Endometrial microvascular endothelial cells (primary cell): ENCODE measurements at regions not wholly inside any gene's neighbourhood (a gene's known extent, or its start where the extent isn't known, plus 50 kb on each side); places are given as distances from the start of the nearest gene placed in this dataset.
"Not testable (repeated sequence)": the region's sequence is repeated elsewhere in the genome, so short reads cannot be mapped to it uniquely, and the experiment has no call there.

Experiments
- in situ Hi-C: cut with HindIII; loops from 2 replicates; pipeline ENCODE4 v1.10.0; 2017; ENCODE audit warnings: low sequenced_read_pairs, low pct_unique_long_range_greater_than_20kb; ENCODE audit errors: inconsistent ontology term

DNA sequence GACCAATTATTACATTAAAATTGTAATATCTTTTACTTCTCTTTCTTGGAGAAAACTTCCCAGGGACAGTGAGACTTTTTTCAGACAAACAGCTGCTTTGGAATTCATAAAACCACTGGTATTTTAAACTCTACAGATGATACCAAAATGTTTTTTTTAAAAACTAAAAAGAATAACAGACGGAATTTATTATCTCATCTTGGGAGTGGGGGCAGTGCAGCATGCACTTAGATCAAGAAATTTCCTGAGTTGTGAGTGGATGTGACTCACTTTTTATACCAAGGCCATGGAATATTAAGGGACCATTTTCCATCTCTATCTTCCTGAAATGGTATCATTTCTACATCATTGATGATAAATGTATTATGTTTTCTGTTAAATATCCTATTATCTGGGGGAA, 422.8 kb upstream of the HNRNPA3 start:
- in situ Hi-C loops, result no loop called here

DNA sequence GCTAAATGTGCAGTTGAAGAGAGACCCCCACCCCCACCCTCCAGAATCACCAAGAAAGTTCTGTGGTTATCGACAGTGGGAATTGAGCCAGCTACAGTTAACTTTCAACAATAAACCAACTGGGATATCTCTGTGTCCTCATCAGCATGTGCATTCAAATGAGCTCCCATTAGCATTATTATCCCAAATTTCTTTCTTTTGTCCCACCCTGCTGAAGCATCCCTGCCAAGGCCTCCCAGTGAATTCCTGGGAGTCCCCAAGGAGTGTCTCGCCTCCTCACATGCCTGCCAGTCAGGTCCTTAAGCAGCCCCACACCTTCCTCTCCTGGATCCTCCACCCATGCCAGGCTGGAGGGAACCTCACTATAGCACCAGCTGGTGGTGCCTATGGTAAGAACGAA, 422.1 kb upstream of the HNRNPA3 start:
- in situ Hi-C loops, result no loop called here

DNA sequence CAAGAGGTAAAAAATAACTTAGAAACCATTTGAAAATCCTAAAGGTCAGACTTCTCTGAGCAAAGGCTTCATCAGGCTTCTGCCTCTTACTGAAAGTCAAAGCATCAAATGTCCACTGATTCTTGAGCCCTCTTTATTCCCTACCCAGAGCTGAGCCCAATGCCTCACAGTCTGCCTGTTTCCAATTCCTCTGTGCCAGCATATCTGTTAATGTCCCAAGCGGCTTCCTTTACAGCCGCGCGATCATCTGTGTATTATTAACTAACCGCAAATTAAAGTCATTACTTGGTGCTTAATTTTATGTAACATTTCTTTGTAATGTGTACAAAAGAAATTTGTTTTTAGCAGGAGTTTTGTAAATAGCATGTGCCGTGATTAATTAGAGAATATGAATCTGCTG, 418.8 kb upstream of the HNRNPA3 start:
- in situ Hi-C loops, result no loop called here

DNA sequence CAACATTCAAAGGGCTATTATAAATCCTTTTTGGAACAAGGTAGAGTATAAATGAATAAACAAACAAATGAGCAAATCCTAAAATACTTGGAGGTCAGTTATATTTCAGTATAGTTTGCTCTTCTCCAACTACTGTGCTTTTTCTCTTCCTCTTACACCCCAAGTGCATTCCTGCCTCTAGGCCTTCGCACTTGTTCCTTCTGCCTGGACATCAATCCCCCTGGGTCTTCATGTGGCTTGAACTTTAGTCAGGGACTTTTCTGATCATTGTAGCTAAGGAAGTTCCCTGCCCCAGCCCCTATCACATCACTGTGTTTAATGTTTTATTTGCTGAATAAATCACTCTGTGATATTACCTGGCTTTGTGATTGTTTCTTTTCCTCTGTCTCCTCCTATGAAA, 418.2 kb upstream of the HNRNPA3 start:
- in situ Hi-C loops, result no loop called here

GRCh38 chr2:176795823-176796222, 416.8 kb upstream of the HNRNPA3 start:
- in situ Hi-C loops, result no loop called here

GRCh38 chr2:176796677-176797076, 415.9 kb upstream of the HNRNPA3 start:
- in situ Hi-C loops, result not testable (repeated sequence)

DNA sequence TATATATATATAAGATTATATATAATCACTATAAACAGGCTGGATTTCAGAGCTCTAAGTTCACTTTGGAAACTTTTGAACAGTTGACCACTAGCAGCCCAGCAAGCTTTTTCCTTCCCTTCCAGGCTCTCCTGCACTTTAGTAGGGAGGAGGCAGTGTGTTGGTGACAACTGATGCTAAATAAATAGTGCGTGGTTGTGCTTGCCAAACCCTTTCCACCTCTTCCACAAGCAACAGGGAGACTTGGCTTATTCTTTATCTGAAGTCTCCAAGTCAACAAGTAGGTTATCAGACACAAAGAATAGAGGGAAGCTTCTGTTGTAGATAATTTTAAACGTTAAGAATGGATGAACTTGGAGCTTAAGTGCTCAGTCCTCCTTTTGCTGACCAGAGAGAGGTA, 408.2 kb upstream of the HNRNPA3 start:
- in situ Hi-C loops, result no loop called here

DNA sequence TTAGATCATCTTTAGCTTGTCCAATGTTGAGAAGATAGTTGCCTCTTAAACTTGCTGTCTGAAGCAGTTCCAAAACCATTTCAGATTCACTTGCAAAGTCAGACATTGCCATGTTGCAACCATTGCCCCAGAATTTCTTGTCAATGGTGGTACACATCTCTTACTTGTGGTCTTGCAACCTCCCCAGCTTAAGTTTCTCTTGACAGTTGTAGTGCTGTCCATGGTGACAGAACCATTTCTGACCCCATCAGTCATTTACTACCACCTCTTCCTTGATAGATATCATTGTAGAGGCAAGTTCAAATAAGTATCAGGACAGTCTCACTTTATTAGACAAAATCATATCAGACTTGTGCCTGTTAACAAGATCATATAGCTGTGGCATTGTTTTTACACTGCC, 407.2 kb upstream of the HNRNPA3 start:
- in situ Hi-C loops, result no loop called here

DNA sequence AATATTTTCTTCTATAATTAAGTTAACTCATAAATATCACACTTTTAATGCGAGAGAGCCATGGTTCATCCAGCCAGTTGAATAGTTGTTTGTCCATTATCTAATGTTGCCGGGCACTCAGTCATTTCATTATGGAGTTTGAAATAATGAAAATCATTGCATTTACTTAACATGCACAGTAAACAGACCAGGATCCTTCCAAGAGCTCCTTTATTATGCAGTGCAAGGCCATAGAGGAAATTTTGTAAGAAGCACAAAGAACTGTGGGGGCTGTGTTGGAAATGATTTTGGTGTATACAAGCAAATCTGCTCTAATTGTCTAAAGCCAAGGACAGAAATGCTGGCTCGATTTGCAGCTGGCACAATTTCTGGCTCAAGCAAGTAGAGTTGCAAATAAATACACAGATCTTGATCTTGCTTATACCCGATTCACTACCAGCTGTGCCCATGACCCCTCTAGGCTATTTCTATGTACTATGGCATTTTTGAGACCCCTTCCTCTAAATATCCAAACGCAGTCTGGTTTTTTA, 400.3 kb upstream of the HNRNPA3 start:
- in situ Hi-C loops, result no loop called here

- in situ Hi-C loops, result no loop called here
Measured at GRCh38 chr2:176813156-176813555, 399.4 kb upstream of the HNRNPA3 start.

DNA sequence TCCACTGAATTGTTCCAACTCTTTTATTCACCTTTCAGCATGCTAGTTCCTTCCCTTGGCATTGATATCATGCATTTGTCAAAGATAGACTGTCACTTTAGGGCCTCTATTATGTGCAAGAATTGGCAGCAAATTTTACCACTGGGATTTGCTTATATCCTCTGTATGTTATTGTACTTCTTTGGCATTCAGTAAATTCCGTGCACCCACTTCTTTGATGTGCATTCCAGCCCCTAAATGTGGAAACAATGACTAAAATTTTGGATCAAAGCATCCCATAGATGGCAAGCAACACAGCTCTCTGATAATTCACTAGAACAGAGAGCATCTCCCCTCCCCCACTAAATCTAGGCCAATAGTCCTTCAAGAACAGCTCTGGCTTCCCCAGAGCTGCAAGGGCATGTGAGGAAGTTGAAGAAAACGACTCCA, 399.0 kb upstream of the HNRNPA3 start:
- in situ Hi-C loops, result no loop called here

- in situ Hi-C loops, result no loop called here
Measured at GRCh38 chr2:176814274-176814673, 398.3 kb upstream of the HNRNPA3 start.

- in situ Hi-C loops, result no loop called here
Measured at GRCh38 chr2:176814740-176815367, 397.7 kb upstream of the HNRNPA3 start.

- in situ Hi-C loops, result no loop called here
Measured at GRCh38 chr2:176817061-176817565, 395.5 kb upstream of the HNRNPA3 start.

DNA sequence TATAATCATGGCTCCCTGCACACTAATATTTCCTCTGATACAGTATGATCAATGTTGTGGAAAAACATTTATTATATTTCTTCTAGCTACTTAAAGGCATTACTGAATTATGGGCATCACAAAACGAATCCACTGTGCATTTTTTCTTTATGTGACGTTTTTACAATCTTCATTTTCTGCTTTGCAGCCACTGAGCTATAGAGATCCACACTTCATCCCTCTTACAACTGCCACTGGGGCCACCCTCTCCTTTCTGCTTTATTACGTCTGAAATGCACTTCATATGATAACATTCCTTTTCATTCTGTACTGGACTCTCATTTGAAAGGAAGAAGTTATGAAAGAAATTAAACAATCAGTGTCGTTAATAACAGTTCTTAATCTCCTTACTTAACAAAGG, 394.5 kb upstream of the HNRNPA3 start:
- in situ Hi-C loops, result no loop called here

DNA sequence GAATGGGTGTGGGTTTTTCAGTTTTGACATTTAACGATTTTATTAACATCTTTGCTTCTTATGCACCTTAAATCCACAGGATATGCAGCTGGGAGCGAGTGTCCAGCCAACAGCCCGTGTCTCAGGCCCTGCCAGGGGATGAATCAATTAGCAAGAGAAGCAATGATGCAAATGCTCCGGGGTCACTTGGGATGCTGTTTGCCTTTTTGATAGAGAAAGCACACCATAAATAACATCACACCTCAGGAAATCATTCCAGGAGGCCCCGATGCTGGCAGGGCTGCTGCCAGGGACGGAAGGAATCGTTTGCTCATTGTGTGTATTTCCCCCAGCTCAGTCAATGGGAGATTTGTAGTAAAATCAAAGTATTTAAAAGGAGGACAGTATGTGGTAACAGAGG, 394.0 kb upstream of the HNRNPA3 start:
- in situ Hi-C loops, result no loop called here

DNA sequence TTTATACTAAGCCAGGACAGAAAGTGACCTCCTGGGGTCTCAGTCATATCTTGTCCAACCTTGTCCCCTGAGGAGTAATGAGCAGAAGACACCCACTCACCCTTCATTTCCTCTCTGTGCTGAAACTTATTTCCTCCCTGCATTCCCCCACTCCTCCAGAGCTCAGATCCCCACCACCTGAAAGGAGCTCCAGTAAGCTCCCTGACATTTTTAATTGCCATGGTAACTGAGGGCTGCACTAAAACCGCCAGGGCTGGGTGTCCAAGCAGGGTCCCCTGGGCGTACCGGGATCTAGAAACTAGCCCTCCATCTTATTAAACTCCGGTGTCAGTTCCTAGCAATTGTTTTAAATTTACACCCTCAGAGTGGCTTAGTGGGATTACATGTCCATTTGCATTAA, 393.3 kb upstream of the HNRNPA3 start:
- in situ Hi-C loops, result no loop called here

DNA sequence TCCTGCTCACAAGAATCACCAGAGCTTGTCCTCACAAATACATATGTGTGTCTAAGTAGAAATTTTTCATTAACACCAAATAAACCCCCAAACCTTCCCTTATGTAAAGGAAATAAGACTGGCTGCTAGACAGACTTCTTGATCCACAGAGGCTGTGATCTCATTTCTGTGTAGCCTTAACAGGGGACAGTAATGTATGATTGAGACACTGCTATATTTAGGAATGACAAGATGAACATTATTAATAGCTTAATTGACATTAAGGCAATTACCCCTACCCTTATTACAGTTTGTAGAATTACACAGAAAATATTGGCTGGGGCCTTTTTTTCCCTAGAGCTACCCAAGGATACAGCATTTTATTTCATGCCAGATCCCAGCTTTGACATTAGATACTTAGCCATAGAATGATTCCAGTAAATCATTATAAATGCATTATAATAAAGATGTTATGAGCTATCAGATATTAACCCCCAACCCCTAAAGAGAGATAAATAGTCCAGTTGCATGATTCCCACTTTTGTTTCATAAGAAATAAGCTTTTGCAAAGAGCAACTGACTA, 392.1 kb upstream of the HNRNPA3 start:
- in situ Hi-C loops, result no loop called here

GRCh38 chr2:176821350-176821749, 391.2 kb upstream of the HNRNPA3 start:
- in situ Hi-C loops, result no loop called here

DNA sequence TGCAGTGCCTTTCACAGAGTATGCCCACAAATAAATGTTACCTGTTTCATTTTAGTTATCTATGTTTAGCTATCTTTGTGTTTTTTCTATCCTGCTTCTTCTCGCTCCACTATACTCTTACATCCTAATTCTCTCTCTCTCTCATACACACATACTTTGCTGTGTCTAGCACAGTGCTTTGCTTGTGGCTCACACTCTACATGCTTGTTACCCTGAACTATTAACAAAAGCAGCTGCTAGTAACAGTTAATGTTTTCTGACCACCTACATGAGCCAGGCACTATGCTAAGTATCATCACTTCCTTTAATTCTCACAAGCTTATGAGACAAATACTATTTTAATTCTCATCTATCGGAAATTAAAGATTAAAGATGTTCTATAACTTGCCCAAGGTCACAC, 390.5 kb upstream of the HNRNPA3 start:
- in situ Hi-C loops, result no loop called here

GRCh38 chr2:176826356-176826755, 386.2 kb upstream of the HNRNPA3 start:
- in situ Hi-C loops, result no loop called here
